ENCODE measurements at regions not wholly inside any gene's neighbourhood (a gene's known extent, or its start where the extent isn't known, plus 50 kb on each side); places are given as distances from the start of the nearest gene placed in this dataset.

- Histone ChIP-seq H2AFZ (replicated peaks; ENCODE audit: low read length, poor library complexity) (no peak overlapping the region), H3K18ac (ENCODE audit: low read depth, low read length) (no peak overlapping the region), H3K9me3 (ENCODE audit: control insufficient read depth, insufficient read depth, low read length) (no peaks in the 10 kb centered on the region), H3K27me3 (ENCODE audit: control insufficient read depth, insufficient read depth, low read length) (peaks cover 48% of the 10 kb centered on the region), H3K23ac (ENCODE audit: low read depth, low read length) (no peak overlapping the region), H3K4me2 (ENCODE audit: low read depth, low read length) (no peak overlapping the region), H4K5ac (ENCODE audit: low read depth, low read length) (no peak overlapping the region), H3K27ac (ENCODE audit: insufficient read depth, low read length) (no peak overlapping the region), H2BK20ac (ENCODE audit: low read depth, low read length) (no peak overlapping the region), H3K14ac (replicated peaks; ENCODE audit: low read depth, low read length) (no peak overlapping the region), H3K79me1 (ENCODE audit: low read depth in 1 of 2, low read length in 2 of 2) (no peaks in the 10 kb centered on the region), H3K56ac (ENCODE audit: extremely low read depth, insufficient read depth, low read length) (no peak overlapping the region), H4K91ac (ENCODE audit: insufficient read depth, low read depth, low read length) (no peak overlapping the region), H2BK15ac (ENCODE audit: low read depth, low read length) (no peak overlapping the region), H3K9me1 (ENCODE audit: insufficient read depth, low read length) (no peaks in the 10 kb centered on the region), H3K36me3 (ENCODE audit: control insufficient read depth, insufficient read depth, low read length) (no peaks in the 10 kb centered on the region), H2AK5ac (ENCODE audit: low read depth, low read length) (no peak overlapping the region), H2AK9ac (replicated peaks; ENCODE audit: low read depth, low read length, poor library complexity) (no peak overlapping the region), H2BK5ac (ENCODE audit: low read depth, low read length, poor library complexity, severe bottlenecking) (no peak overlapping the region), H3K4me1 (ENCODE audit: control insufficient read depth, insufficient read depth, low read length) (no peaks in the 10 kb centered on the region), H4K8ac (ENCODE audit: low read depth in 2 of 2, low read length in 2 of 2) (no peak overlapping the region), H2BK120ac (ENCODE audit: low read depth, low read length) (no peak overlapping the region), H4K20me1 (ENCODE audit: insufficient read depth, low read length) (no peaks in the 10 kb centered on the region), H3K9ac (ENCODE audit: low read depth, low read length) (no peak overlapping the region), H3K4me3 (ENCODE audit: insufficient read depth, low read depth, low read length) (no peak overlapping the region), H3K4ac (ENCODE audit: low read depth, low read length) (no peak overlapping the region)
- DNase-seq (no peak), ATAC-seq (ENCODE audit: low read depth) (no peak)
- ChIA-PET CTCF (interaction anchor here (0.7 to 3.2 kb wide), 4 partner anchors 291 to 697 kb away, joined by 3 to 19 read pairs (median 4); no protein-coding TSS in a partner anchor), POLR2A (ENCODE audit: unreplicated experiment) (no interaction called here)
- BruUV-seq (replicated peaks), result no TSS peak
- intact Hi-C loops (cut with micrococcal nuclease), result loop anchor here (2.0 to 5.0 kb wide), 2 partner anchors 419 to 475 kb away; no protein-coding TSS in a partner anchor
- TF ChIP-seq, protein P1, sequence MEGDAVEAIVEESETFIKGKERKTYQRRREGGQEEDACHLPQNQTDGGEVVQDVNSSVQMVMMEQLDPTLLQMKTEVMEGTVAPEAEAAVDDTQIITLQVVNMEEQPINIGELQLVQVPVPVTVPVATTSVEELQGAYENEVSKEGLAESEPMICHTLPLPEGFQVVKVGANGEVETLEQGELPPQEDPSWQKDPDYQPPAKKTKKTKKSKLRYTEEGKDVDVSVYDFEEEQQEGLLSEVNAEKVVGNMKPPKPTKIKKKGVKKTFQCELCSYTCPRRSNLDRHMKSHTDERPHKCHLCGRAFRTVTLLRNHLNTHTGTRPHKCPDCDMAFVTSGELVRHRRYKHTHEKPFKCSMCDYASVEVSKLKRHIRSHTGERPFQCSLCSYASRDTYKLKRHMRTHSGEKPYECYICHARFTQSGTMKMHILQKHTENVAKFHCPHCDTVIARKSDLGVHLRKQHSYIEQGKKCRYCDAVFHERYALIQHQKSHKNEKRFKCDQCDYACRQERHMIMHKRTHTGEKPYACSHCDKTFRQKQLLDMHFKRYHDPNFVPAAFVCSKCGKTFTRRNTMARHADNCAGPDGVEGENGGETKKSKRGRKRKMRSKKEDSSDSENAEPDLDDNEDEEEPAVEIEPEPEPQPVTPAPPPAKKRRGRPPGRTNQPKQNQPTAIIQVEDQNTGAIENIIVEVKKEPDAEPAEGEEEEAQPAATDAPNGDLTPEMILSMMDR (conservative IDR thresholded peaks at IDR 0.05; ENCODE audit: low read depth, low read length), result no peak
- TF ChIP-seq RCOR1 (IDR thresholded peaks at IDR 0.05; ENCODE audit: insufficient replicate concordance, low read length), result no peak
- TF ChIP-seq BHLHE40 (IDR thresholded peaks at IDR 0.05; ENCODE audit: low read depth, low read length), result no peak
- TF ChIP-seq MAFK (IDR thresholded peaks at IDR 0.05; ENCODE audit: low read depth, low read length), result no peak
- no peak for TF ChIP-seq POLR2A (IDR thresholded peaks at IDR 0.05; ENCODE audit: low read depth, low read length)
- no peak for TF ChIP-seq FOS (IDR thresholded peaks at IDR 0.05; ENCODE audit: low read depth, low read length)
- no peak for TF ChIP-seq CEBPB (IDR thresholded peaks at IDR 0.05; ENCODE audit: low read depth, low read length)
- no peak for TF ChIP-seq RFX5 (IDR thresholded peaks at IDR 0.05; ENCODE audit: low read depth, low read length)
- no peak for TF ChIP-seq CHD1 (IDR thresholded peaks at IDR 0.05; ENCODE audit: low read depth, low read length)
- TF ChIP-seq MAZ (IDR thresholded peaks at IDR 0.05; ENCODE audit: borderline replicate concordance, low read depth, low read length), result no peak
- TF ChIP-seq RAD21 (IDR thresholded peaks at IDR 0.05; ENCODE audit: low read length), result no peak
- TF ChIP-seq, protein P2, sequence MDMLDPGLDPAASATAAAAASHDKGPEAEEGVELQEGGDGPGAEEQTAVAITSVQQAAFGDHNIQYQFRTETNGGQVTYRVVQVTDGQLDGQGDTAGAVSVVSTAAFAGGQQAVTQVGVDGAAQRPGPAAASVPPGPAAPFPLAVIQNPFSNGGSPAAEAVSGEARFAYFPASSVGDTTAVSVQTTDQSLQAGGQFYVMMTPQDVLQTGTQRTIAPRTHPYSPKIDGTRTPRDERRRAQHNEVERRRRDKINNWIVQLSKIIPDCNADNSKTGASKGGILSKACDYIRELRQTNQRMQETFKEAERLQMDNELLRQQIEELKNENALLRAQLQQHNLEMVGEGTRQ (IDR thresholded peaks at IDR 0.05; ENCODE audit: low read depth, low read length), result no peak
- TF ChIP-seq, protein P3, sequence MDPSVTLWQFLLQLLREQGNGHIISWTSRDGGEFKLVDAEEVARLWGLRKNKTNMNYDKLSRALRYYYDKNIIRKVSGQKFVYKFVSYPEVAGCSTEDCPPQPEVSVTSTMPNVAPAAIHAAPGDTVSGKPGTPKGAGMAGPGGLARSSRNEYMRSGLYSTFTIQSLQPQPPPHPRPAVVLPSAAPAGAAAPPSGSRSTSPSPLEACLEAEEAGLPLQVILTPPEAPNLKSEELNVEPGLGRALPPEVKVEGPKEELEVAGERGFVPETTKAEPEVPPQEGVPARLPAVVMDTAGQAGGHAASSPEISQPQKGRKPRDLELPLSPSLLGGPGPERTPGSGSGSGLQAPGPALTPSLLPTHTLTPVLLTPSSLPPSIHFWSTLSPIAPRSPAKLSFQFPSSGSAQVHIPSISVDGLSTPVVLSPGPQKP (IDR thresholded peaks at IDR 0.05; ENCODE audit: borderline replicate concordance, low read depth, low read length), result no peak
- TF ChIP-seq NFE2L2 (IDR thresholded peaks at IDR 0.05; ENCODE audit: low read depth, low read length), result no peak
- TF ChIP-seq MXI1 (IDR thresholded peaks at IDR 0.05; ENCODE audit: borderline replicate concordance, low read depth, low read length), result no peak
- dilution Hi-C loops (cut with HindIII; ENCODE audit: low sequenced_read_pairs, unreplicated experiment), result loop anchor here (25.0 kb wide), 1 partner anchor 779 kb away; no protein-coding TSS in a partner anchor
- in situ Hi-C loops (cut with MboI; ENCODE audit: low sequenced_read_pairs), result loop anchor here (5.0 kb wide), 2 partner anchors 354 to 779 kb away; no protein-coding TSS in a partner anchor
These were observed 66.7 kb upstream of the EGFLAM start for GRCh38 chr5:38191693-38192092.
